HG03095 (cell line): ENCODE measurements at regions not wholly inside any gene's neighbourhood (a gene's known extent, or its start where the extent isn't known, plus 50 kb on each side); places are given as distances from the start of the nearest gene placed in this dataset.
"Not testable (repeated sequence)": the region's sequence is repeated elsewhere in the genome, so short reads cannot be mapped to it uniquely, and the experiment has no call there.

ENCODE experiments used
- ATAC-seq: cut with Tn5 transposase; IDR thresholded peaks from one replicate; pipeline ENCODE4 v1.9.1; 2021; ENCODE audit warnings: moderate library complexity; ENCODE audit not compliant: unreplicated experiment

GRCh38 chr2:39570614-39571013, 95.1 kb upstream of the TMEM178A start:
- ATAC-seq: no peak

GRCh38 chr2:39571111-39571731, 94.5 kb upstream of the TMEM178A start:
- no peak for ATAC-seq

GRCh38 chr2:39573276-39573675, 92.4 kb upstream of the TMEM178A start:
- ATAC-seq: no peak

GRCh38 chr2:39581866-39582265, 83.9 kb upstream of the TMEM178A start:
- no peak for ATAC-seq

- ATAC-seq: no peak
Observed at GRCh38 chr2:39583213-39583612, 82.5 kb upstream of the TMEM178A start.

- ATAC-seq: no peak
Observed at GRCh38 chr2:39583781-39584180, 81.9 kb upstream of the TMEM178A start.

- no peak for ATAC-seq
Observed at GRCh38 chr2:39584283-39584965, 81.3 kb upstream of the TMEM178A start.

- ATAC-seq: not testable (repeated sequence)
Observed at GRCh38 chr2:39585531-39585930, 80.2 kb upstream of the TMEM178A start.

- no peak for ATAC-seq
Observed at GRCh38 chr2:39587168-39587567, 78.5 kb upstream of the TMEM178A start.

- no peak for ATAC-seq
Observed at GRCh38 chr2:39587641-39588040, 78.1 kb upstream of the TMEM178A start.

GRCh38 chr2:39593439-39594393, 72.0 kb upstream of the TMEM178A start:
- ATAC-seq: peak; percentile 52

- no peak for ATAC-seq
Observed at GRCh38 chr2:39595116-39595515, 70.6 kb upstream of the TMEM178A start.

GRCh38 chr2:39597314-39597713, 68.4 kb upstream of the TMEM178A start:
- ATAC-seq: no peak

- ATAC-seq: no peak
Observed at GRCh38 chr2:39602616-39603015, 63.1 kb upstream of the TMEM178A start.

- ATAC-seq: no peak
Observed at GRCh38 chr2:39603436-39603835, 62.3 kb upstream of the TMEM178A start.

- no peak for ATAC-seq
Observed at GRCh38 chr2:39604866-39605265, 60.9 kb upstream of the TMEM178A start.

- no peak for ATAC-seq
Observed at GRCh38 chr2:39606585-39606984, 59.1 kb upstream of the TMEM178A start.

- no peak for ATAC-seq
Observed at GRCh38 chr2:39607538-39608262, 58.0 kb upstream of the TMEM178A start.

- ATAC-seq: no peak
Observed at GRCh38 chr2:39608263-39608575, 57.5 kb upstream of the TMEM178A start.

- ATAC-seq: no peak
Observed at GRCh38 chr2:39608686-39609441, 56.9 kb upstream of the TMEM178A start.
